ENCODE measurements at regions not wholly inside any gene's neighbourhood (a gene's known extent, or its start where the extent isn't known, plus 50 kb on each side); places are given as distances from the start of the nearest gene placed in this dataset.
A peak's percentile ranks its signal among the peaks of the same experiment; 100 is the strongest.
"Not testable (repeated sequence)": the region's sequence is repeated elsewhere in the genome, so short reads cannot be mapped to it uniquely, and the experiment has no call there.

DNA sequence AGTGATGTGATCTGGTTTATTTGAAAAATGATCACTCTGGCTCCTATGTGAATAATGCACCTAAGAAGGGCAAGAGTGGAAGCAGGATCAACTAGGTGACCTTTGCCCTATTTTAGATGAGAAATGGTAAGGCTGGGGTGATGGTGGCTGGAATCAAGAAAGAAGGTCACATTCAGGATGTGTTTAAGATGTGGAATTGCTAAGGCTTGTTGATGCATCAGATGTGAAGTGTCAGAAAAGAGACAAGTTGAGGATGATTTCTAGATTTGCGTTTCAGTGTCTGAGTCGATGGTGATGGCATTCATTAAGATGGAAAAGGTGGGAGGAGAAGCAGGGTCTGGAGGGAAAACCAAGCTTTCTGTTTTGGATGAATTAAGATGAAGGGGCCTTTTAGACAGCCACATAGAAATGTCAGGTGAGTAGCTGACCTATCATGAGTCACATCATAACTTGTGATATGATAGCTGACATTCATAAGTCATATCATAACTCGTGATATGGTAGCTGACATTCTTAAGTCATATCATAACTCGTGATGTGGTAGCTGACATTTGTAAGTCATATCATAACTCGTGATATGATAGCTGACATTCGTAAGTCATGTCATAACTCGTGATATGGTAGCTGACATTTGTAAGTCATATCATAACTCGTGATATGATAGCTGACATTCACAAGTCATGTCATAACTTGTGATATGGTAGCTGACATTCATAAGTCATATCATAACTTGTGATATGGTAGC lies 101.2 kb upstream of the SEC11C start:
- Histone ChIP-seq H3K27ac (no peak overlapping the region), H3K4me3 (no peak overlapping the region)
- TF ChIP-seq, protein P1, sequence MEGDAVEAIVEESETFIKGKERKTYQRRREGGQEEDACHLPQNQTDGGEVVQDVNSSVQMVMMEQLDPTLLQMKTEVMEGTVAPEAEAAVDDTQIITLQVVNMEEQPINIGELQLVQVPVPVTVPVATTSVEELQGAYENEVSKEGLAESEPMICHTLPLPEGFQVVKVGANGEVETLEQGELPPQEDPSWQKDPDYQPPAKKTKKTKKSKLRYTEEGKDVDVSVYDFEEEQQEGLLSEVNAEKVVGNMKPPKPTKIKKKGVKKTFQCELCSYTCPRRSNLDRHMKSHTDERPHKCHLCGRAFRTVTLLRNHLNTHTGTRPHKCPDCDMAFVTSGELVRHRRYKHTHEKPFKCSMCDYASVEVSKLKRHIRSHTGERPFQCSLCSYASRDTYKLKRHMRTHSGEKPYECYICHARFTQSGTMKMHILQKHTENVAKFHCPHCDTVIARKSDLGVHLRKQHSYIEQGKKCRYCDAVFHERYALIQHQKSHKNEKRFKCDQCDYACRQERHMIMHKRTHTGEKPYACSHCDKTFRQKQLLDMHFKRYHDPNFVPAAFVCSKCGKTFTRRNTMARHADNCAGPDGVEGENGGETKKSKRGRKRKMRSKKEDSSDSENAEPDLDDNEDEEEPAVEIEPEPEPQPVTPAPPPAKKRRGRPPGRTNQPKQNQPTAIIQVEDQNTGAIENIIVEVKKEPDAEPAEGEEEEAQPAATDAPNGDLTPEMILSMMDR (IDR thresholded peaks at IDR 0.05): no peak
- no peak for DNase-seq (ENCODE audit: low spot score)

DNA sequence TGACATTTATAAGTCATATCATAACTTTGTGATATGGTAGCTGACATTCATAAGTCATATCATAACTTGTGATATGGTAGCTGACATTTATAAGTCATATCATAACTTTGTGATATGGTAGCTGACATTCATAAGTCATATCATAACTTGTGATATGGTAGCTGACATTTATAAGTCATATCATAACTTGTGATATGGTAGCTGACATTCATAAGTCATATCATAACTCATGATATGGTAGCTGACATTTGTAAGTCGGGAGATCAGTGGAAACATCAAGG lies 100.7 kb upstream of the SEC11C start:
- not testable (repeated sequence) for DNase-seq (ENCODE audit: low spot score); H3K4me3 ChIP-seq; H3K27ac ChIP-seq

DNA sequence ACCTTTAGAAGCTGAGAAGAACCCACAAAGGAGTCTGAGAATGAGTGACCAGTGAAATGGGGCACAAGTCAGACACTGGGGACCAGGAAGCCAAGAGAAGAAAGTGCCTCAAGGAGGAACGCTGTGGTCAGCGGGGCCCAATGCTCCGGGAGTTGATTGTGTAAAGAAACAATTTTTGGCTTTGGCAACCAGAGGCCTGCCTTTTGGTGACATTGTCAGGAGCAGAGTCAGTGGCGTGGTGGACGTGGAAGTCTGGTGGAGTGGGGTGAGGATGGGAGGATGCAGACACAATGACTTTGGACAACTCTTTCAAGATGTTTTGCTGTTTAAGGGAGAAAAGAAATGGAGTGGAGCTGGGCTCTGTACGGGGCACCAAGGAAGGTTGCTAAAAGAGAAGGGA lies 100.2 kb upstream of the SEC11C start:
- no peak overlapping the region for H3K4me3 ChIP-seq
- TF ChIP-seq, protein P1 (IDR thresholded peaks at IDR 0.05): no peak
- H3K27ac ChIP-seq: no peak overlapping the region
- DNase-seq (ENCODE audit: low spot score): peak; percentile 19

DNA sequence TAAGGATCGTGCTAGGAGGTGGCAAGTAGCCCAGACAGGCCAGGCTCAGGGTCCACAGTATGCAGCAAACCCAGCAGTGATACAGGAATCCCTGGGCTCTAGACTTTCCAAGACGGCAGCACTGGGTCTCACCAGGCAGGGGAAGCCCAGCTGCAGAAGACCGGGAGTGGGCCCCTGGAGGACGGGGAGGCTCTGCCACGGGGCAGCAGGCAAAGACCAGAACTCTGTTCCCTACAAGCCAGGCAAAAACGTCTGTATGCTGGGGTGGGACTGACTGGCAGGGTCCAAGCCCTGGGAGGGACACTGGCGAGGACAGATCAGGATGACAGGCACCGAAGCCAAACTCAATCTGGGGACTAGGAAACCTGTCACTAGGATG lies 98.9 kb upstream of the SEC11C start:
- Histone ChIP-seq H3K27ac (no peak overlapping the region), H3K4me3 (no peak overlapping the region)
- peak; percentile 67 for DNase-seq (ENCODE audit: low spot score)
- TF ChIP-seq, protein P1 (IDR thresholded peaks at IDR 0.05): no peak

DNA sequence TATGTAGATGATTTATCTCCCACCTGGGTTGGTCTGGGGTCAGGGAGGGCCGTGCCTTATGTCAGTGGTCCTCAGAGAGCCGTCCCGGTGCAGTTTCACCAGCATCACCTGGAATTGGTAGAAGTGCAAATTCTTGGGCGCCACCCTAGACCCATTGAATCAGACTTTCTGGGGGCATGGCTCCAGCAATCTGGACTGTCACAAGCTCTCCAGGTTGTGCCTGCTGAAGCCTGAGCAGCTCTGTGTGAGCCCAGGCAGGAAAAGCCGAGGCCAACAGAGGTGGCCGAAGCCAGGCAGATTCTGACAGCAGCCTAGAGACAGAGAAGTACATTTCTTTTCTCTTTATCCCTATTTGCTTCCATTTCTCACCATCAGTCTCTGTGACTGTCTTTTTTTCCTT lies 98.4 kb upstream of the SEC11C start:
- peak; percentile 26 for DNase-seq (ENCODE audit: low spot score)
- Histone ChIP-seq H3K27ac (no peak overlapping the region), H3K4me3 (no peak overlapping the region)
- TF ChIP-seq, protein P1 (IDR thresholded peaks at IDR 0.05): no peak

DNA sequence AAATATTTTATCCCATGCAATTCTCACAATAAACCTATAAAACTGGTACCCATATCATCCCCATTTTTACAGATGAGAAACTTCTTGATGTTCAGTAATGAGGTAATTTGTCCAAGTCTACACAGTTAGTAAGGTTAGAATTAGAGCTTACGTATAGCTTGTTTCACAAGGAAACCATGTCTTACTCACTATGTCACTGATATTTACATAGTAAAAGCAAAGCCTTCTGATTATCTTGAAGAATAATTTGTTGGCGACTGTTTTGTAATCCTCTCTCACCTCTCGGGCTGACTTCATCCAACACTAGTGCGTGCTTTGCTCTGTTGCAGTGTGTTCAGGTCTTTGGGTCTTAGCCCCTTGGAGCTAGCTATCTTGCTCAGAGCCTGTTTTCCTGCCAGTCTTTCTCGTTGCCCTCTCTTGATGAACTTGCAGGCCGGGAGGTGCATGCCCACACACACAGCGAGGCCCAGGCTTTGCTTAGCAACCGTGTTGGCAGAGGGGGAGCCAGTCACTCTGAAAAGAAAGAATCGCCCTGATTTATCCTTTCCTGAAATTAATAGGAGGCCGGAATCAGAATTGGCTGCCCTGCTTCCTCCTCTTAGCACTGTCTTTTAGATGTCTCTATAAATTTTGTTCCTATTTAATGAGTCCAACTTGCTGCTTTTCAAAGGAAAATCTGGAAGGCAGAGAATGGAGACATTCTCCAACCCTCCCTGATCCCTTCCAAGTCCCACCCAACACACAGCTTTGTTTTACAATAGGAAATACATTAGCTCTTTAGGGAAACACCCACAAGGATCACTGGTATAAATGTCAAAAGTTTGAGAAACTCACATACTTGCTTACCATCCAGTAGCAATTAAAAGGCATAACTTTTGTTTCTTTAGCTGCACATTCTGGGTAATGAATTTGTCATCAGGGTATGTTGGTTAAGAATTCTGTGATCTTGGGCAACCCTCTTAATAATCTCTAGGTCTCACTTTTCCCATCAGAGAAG lies 97.6 kb upstream of the SEC11C start:
- peak; percentile 72 for DNase-seq (ENCODE audit: low spot score)
- H3K27ac ChIP-seq: peak overlapping the region; percentile 37 to 68
- no peak overlapping the region for H3K4me3 ChIP-seq
- TF ChIP-seq, protein P1 (IDR thresholded peaks at IDR 0.05): no peak

DNA sequence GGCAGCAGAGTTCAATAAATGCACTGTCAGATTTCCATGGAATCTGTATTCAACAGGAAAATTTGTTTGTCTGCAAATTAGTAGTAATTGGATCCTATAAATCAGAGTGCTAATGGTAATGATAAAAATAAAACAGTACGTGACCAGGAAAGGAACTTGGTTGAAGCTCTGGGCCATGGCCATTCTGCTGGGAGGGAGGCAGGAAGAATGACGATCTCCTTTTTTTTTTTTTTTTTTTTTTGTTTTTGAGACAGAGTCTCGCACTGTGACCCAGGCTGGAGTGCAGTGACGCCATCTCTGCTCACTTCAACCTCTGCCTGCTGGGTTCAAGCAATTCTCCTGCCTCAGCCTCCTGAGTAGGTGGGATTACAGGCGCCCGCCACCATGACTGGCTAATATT lies 94.8 kb upstream of the SEC11C start:
- no peak overlapping the region for H3K4me3 ChIP-seq
- TF ChIP-seq, protein P1 (IDR thresholded peaks at IDR 0.05): no peak
- no peak for DNase-seq (ENCODE audit: low spot score)
- H3K27ac ChIP-seq: no peak overlapping the region
